Testis (tissue), 2 donors: ENCODE measurements at regions not wholly inside any gene's neighbourhood (a gene's known extent, or its start where the extent isn't known, plus 50 kb on each side); places are given as distances from the start of the nearest gene placed in this dataset.

Experiments used
- DNase-seq: peaks from one replicate; pipeline ENCODE4 v3.0.0-alpha.2; 2019
- H3K27ac ChIP-seq, 2 donors: fragments of 200-600 bp; sonication (generic); one replicate each; pipeline ENCODE4 v1.5.1; 2019
- H3K27me3 ChIP-seq: fragments of 200-600 bp; sonication (generic); one replicate; pipeline ENCODE4 v1.5.1; 2019
- H3K36me3 ChIP-seq: fragments of 200-600 bp; sonication (generic); one replicate; pipeline ENCODE4 v1.5.1; 2017; ENCODE audit warnings: low read depth; ENCODE audit errors: missing control alignments
- H3K4me1 ChIP-seq: fragments of 200-600 bp; sonication (generic); one replicate; pipeline ENCODE4 v1.5.1; 2019
- H3K4me3 ChIP-seq, 2 donors: fragments of 200-600 bp; sonication (generic); one replicate each; pipeline ENCODE4 v1.5.1; 2017 to 2019
- H3K9me3 ChIP-seq: fragments of 200-600 bp; sonication (generic); one replicate; pipeline ENCODE4 v1.5.1; 2017
- POLR2A ChIP-seq: fragments of 450-650 bp; IDR thresholded peaks from one replicate; pipeline ENCODE4 v1.6.1; 2017; ENCODE audit warnings: antibody characterized with exemption, mild to moderate bottlenecking, moderate library complexity
- WGBS, 2 donors: methylation state at CpG; one replicate each; pipeline ENCODE4 v1.1.5; 2018; 5-methylcytosine and 5-hydroxymethylcytosine counted together
- intact Hi-C: fragments of 100-400 bp; cut with DNase I; formaldehyde crosslinking; loops from one replicate; pipeline ENCODE4 v1.15.1; 2023; ENCODE audit warnings: low total_unique reads
- TF ChIP-seq, protein P1 (sequence below), 3 experiments: fragments of 450-650 bp in 2 of 3; fragments of 200-600 bp in 1 of 3; sonication (generic) in 1 of 3; IDR thresholded peaks; one replicate each; pipeline ENCODE4 v1.5.1; 2016 to 2019; ENCODE audit warnings: antibody characterized with exemption in 3 of 3, mild to moderate bottlenecking in 2 of 3, moderate library complexity in 1 of 3

DNA sequence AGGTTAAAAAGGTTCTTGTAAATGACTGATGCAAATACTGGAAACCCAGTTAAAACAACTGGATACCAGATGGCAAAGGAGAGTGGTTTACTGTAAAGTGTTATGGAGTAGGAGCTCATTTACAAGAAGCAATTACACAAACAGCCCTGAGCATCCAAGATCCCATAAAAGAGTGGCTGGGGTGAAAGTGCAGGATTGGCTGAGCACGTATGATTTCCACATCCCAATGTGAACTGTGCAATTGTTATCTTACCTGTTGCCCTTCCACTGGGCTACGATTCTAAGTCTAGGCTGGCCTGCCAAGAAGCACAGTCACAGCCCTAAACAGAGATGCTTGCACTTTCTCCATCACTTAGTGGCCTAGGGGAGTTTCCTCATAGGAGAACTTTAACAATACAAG, 277.6 kb upstream of the RUNX1 start:
- no peak for DNase-seq
- H3K4me3 ChIP-seq, result no peak overlapping the region
- H3K27me3 ChIP-seq, result no peaks in the 10 kb centered on the region
- H3K4me1 ChIP-seq, result peaks cover 5% of the 10 kb centered on the region
- H3K36me3 ChIP-seq, result no peaks in the 10 kb centered on the region
- intact Hi-C loops, result no loop called here
- 80 to 88% methylated on average over 2 of the region's 2 CpGs for WGBS, 2 donors
- H3K27ac ChIP-seq, result no peak overlapping the region
- H3K9me3 ChIP-seq, result no peaks in the 10 kb centered on the region
- TF ChIP-seq, protein P1, sequence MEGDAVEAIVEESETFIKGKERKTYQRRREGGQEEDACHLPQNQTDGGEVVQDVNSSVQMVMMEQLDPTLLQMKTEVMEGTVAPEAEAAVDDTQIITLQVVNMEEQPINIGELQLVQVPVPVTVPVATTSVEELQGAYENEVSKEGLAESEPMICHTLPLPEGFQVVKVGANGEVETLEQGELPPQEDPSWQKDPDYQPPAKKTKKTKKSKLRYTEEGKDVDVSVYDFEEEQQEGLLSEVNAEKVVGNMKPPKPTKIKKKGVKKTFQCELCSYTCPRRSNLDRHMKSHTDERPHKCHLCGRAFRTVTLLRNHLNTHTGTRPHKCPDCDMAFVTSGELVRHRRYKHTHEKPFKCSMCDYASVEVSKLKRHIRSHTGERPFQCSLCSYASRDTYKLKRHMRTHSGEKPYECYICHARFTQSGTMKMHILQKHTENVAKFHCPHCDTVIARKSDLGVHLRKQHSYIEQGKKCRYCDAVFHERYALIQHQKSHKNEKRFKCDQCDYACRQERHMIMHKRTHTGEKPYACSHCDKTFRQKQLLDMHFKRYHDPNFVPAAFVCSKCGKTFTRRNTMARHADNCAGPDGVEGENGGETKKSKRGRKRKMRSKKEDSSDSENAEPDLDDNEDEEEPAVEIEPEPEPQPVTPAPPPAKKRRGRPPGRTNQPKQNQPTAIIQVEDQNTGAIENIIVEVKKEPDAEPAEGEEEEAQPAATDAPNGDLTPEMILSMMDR (IDR thresholded peaks at IDR 0.05), result no peak
- no peak for TF ChIP-seq POLR2A

DNA sequence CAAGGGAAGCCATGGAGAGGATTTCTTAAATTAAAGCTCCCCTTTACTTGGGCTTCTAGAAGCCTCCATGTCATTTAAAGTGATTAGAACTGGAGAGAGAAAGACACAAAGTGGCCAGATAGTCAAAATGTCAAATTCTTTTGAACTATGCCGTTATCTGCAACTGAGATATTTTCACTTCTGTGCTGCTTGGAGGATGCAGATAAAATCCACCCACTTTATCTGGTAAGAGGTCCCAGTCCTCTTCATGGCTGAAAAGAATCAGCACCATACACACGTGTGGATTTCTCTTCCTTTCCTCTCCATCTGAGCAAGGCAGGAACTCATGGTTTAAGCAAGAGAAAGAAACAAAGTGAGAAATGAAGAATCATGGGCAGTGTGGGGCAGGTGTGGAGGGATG, 276.9 kb upstream of the RUNX1 start:
- TF ChIP-seq, protein P1 (IDR thresholded peaks at IDR 0.05), result no peak
- TF ChIP-seq POLR2A, result no peak
- Histone ChIP-seq H3K4me3 (no peak overlapping the region), H3K9me3 (no peaks in the 10 kb centered on the region), H3K27ac (no peak overlapping the region), H3K36me3 (no peaks in the 10 kb centered on the region), H3K4me1 (peaks cover 5% of the 10 kb centered on the region), H3K27me3 (no peaks in the 10 kb centered on the region)
- 52 to 54% methylated on average over 2 of the region's 2 CpGs for WGBS, 2 donors
- no peak for DNase-seq
- intact Hi-C loops, result no loop called here

DNA sequence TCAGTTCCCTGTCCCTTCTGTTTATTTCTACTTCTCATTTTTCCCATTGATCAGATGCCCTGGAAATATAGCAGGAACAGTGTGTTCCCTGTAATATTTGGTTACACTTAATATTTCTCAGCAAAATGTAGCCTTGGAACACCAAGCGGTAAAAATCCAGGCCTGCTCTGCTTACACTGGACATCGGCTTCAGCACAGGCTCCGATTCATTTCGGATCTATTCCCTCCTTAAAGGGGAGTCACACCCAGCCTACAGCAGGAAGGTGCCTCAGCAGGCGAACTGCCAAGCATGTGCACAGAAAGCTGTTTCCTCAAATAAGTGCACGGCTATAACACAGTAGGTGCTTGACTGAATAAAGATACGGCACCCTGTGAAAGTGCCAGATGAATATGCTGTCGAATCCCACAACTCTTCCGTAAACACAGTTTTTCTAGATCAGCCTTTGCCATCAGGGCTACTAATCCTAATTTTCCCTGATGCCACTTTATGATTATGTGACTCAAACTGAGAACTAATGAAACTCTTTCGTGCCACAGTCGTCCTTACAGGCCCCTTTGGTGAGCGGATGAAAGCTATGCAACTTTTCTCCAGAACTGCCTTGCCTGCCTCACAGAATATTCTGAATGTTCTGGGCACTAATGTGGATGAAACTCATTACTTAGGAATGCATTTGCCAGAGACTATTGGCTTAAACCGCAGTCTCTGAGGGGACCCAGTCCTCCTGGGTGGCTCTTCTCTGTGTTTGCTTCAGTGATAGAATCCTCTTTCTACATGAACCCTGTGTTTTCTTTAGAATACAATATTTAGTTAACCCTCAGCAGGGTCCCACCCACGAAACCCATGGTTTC, 275.5 kb upstream of the RUNX1 start:
- H3K36me3 ChIP-seq, result no peaks in the 10 kb centered on the region
- 63 to 64% methylated on average over 14 of the region's 14 CpGs for WGBS, 2 donors
- peaks cover 5% of the 10 kb centered on the region for H3K4me1 ChIP-seq
- H3K27ac ChIP-seq, result peak overlapping the region; percentile 8 to 74
- no peaks in the 10 kb centered on the region for H3K9me3 ChIP-seq
- no peaks in the 10 kb centered on the region for H3K27me3 ChIP-seq
- no peak overlapping the region for H3K4me3 ChIP-seq
- peak; percentile 39 for DNase-seq
- no peak for TF ChIP-seq POLR2A
- TF ChIP-seq, protein P1 (IDR thresholded peaks at IDR 0.05), result no peak
- intact Hi-C loops, result no loop called here

DNA sequence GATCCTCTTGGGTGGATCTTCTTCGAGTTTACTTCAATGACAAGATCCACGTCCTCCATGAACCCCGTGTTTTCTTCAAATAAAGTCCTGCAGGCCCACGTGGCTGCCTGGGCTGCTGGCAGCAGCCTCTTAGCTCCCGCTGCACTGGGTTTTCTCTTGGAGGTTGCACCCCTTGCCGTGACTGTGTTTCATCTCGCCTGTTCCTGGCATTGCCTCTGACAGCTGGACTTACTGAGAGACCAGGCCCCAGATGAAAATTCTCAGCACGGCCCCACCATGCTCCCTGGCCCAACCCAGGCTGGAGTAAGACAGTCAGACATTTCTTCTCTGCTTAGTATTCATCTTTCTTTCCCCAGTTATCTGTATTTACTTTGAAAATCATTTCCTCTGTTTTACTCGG, 274.8 kb upstream of the RUNX1 start:
- no peak overlapping the region for H3K4me3 ChIP-seq
- no peaks in the 10 kb centered on the region for H3K36me3 ChIP-seq
- H3K27ac ChIP-seq, result peak overlapping the region in 1 of 2 donors; percentile 74
- DNase-seq, result peak; percentile 70
- H3K4me1 ChIP-seq, result peaks cover 5% of the 10 kb centered on the region
- H3K27me3 ChIP-seq, result no peaks in the 10 kb centered on the region
- H3K9me3 ChIP-seq, result no peaks in the 10 kb centered on the region
- intact Hi-C loops, result no loop called here
- no peak for TF ChIP-seq POLR2A
- TF ChIP-seq, protein P1 (IDR thresholded peaks at IDR 0.05), result no peak
- 53 to 62% methylated on average over 9 of the region's 9 CpGs for WGBS, 2 donors
